Ovary (tissue), 7 donors: ENCODE measurements at regions not wholly inside any gene's neighbourhood (a gene's known extent, or its start where the extent isn't known, plus 50 kb on each side); places are given as distances from the start of the nearest gene placed in this dataset.

ENCODE experiments used
- DNase-seq, 5 donors: peaks; one replicate each; pipeline ENCODE4 v3.0.0-alpha.2; 2019 to 2020
- H3K27ac ChIP-seq, 2 donors: fragments of 200-600 bp; one replicate each; pipeline versions ENCODE4 v1.5.1 to v1.8.0; 2019 to 2022
- H3K27me3 ChIP-seq: fragments of 200-600 bp; one replicate; pipeline ENCODE4 v1.8.0; 2022
- H3K36me3 ChIP-seq: fragments of 200-600 bp; sonication (generic); one replicate; pipeline ENCODE4 v1.5.1; 2019
- H3K4me1 ChIP-seq: one replicate; pipeline ENCODE4 v1.8.1; 2013; ENCODE audit warnings: mild to moderate bottlenecking, moderate library complexity; ENCODE audit not compliant: insufficient read depth
- H3K4me3 ChIP-seq: fragments of 200-600 bp; sonication (generic); one replicate; pipeline ENCODE4 v1.5.1; 2017
- H3K9me3 ChIP-seq, 2 donors: fragments of 200-600 bp in 1 of 2; sonication (generic) in 1 of 2; one replicate each; pipeline versions ENCODE4 v1.5.1 to v1.8.1; 2013 to 2019; ENCODE audit warnings: mild to moderate bottlenecking in 1 of 2, moderate library complexity in 1 of 2
- EP300 ChIP-seq: sonication (generic); formaldehyde crosslinking; IDR thresholded peaks from one replicate; pipeline ENCODE4 v1.6.1; 2017; ENCODE audit warnings: antibody characterized with exemption
- POLR2A ChIP-seq: fragments of 450-650 bp; IDR thresholded peaks from one replicate; pipeline ENCODE4 v1.6.1; 2017; ENCODE audit warnings: antibody characterized with exemption, mild to moderate bottlenecking, moderate library complexity
- WGBS, 3 donors: extraction: QIAGEN DNeasy Blood & Tissue Kit in 1 of 3; methylation state at CpG; one replicate each; pipeline versions ENCODE4 v1.1.5 to v1.1.7; 2013 to 2017; 5-methylcytosine and 5-hydroxymethylcytosine counted together
- intact Hi-C, 4 donors: fragments of 100-400 bp; cut with DNase I; formaldehyde crosslinking; loops; one replicate each; pipeline versions ENCODE4 v1.11.0 to v1.15.1; 2022 to 2023
- TF ChIP-seq, protein P1 (sequence below), 3 donors: fragments of 450-650 bp in 2 of 3; fragments of 200-600 bp in 1 of 3; IDR thresholded peaks; one replicate each; pipeline versions ENCODE4 v1.5.1 to v1.8.0; 2016 to 2022; ENCODE audit warnings: antibody characterized with exemption in 3 of 3, mild to moderate bottlenecking in 1 of 3
- donor health status: DM: no; HTN: no; CAD: no; lungs with moderate emphysema.
- donor health status: DM: no; HTN: no; CAD: no.
- donor health status: Bipolar disorder and iron deficiency.
- donor health status: DM: no; HTN: no; CAD: no.
- donor health status: DM: yes; HTN: yes; CAD: no.

DNA sequence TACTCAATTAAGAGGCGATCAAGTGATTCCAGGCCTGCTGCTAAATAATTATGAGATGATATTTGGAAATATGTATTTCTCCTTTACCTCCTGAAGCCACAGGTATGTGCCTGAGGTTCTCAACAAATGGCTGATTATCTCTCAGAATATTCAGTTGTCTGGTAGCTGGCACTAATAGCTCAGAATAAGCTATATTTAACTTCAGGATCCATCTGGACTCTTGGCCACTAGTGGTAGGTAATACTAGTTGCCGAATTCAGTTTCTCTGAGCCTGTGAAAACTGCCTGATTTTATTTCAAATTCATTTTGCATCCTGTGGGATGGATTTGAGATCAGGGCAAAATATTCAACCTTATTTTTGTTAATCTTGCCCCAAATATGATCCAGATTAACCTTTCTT, 499.0 kb downstream of the DIPK2A start:
- Histone ChIP-seq H3K27me3 (no peaks in the 10 kb centered on the region), H3K27ac (no peak overlapping the region), H3K9me3 (no peaks in the 10 kb centered on the region), H3K36me3 (no peaks in the 10 kb centered on the region), H3K4me1 (no peaks in the 10 kb centered on the region), H3K4me3 (no peak overlapping the region)
- WGBS, 3 donors, result 96 to 99% (median 98%) methylated on average over 2 of the region's 2 CpGs
- TF ChIP-seq EP300, result no peak
- TF ChIP-seq, protein P1, sequence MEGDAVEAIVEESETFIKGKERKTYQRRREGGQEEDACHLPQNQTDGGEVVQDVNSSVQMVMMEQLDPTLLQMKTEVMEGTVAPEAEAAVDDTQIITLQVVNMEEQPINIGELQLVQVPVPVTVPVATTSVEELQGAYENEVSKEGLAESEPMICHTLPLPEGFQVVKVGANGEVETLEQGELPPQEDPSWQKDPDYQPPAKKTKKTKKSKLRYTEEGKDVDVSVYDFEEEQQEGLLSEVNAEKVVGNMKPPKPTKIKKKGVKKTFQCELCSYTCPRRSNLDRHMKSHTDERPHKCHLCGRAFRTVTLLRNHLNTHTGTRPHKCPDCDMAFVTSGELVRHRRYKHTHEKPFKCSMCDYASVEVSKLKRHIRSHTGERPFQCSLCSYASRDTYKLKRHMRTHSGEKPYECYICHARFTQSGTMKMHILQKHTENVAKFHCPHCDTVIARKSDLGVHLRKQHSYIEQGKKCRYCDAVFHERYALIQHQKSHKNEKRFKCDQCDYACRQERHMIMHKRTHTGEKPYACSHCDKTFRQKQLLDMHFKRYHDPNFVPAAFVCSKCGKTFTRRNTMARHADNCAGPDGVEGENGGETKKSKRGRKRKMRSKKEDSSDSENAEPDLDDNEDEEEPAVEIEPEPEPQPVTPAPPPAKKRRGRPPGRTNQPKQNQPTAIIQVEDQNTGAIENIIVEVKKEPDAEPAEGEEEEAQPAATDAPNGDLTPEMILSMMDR (IDR thresholded peaks at IDR 0.05), result no peak
- intact Hi-C loops, result no loop called here
- no peak for DNase-seq

- Histone ChIP-seq H3K36me3 (no peaks in the 10 kb centered on the region), H3K27me3 (no peaks in the 10 kb centered on the region), H3K4me3 (no peak overlapping the region), H3K9me3 (no peaks in the 10 kb centered on the region), H3K27ac (no peak overlapping the region), H3K4me1 (no peaks in the 10 kb centered on the region)
- intact Hi-C loops, result no loop called here
- DNase-seq, result no peak
- 86 to 90% (median 90%) methylated on average over 1 of the region's 1 CpG for WGBS, 3 donors
- no peak for TF ChIP-seq POLR2A
- no peak for TF ChIP-seq EP300
- TF ChIP-seq, protein P1 (IDR thresholded peaks at IDR 0.05), result no peak
These were observed 506.0 kb downstream of the DIPK2A start for GRCh38 chr3:144477593-144477992.

DNA sequence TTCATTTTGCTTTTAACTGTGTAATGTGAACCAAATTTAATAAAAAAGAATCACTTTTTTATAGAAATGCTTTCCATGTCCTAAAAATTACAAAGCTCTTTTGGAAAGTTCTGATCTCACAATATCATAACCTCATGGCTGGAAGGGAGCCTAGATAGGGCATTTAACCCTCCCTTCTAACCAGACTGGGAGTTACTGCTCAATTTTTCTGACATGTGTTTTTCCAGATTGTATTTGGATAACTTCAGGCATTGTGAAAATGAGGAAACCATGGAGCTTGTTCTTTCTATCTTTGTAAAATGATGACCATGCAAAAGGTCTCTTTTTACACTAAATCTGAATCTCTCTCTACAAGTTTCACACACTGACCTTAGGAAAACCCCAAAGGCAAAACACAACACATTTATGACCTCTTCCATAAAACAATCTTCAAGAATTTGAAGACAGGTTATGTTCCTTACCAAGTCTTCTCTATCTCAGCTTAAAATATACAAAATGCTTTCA, 508.8 kb downstream of the DIPK2A start:
- no peaks in the 10 kb centered on the region for H3K9me3 ChIP-seq
- intact Hi-C loops, result no loop called here
- DNase-seq, result no peak
- no peak overlapping the region for H3K27ac ChIP-seq
- H3K4me3 ChIP-seq, result no peak overlapping the region
- no peaks in the 10 kb centered on the region for H3K4me1 ChIP-seq
- TF ChIP-seq POLR2A (no peak), EP300 (no peak)
- TF ChIP-seq, protein P1 (IDR thresholded peaks at IDR 0.05), result no peak
- no peaks in the 10 kb centered on the region for H3K36me3 ChIP-seq
- no peaks in the 10 kb centered on the region for H3K27me3 ChIP-seq

- H3K4me3 ChIP-seq, result no peak overlapping the region
- H3K27ac ChIP-seq, result no peak overlapping the region
- no peaks in the 10 kb centered on the region for H3K27me3 ChIP-seq
- H3K4me1 ChIP-seq, result no peaks in the 10 kb centered on the region
- no peaks in the 10 kb centered on the region for H3K9me3 ChIP-seq
- TF ChIP-seq EP300, result no peak
- TF ChIP-seq, protein P1 (IDR thresholded peaks at IDR 0.05), result no peak
- TF ChIP-seq POLR2A, result no peak
- intact Hi-C loops, result no loop called here
- 72 to 81% (median 75%) methylated on average over 2 of the region's 2 CpGs for WGBS, 3 donors
- no peak for DNase-seq
- no peaks in the 10 kb centered on the region for H3K36me3 ChIP-seq
These were observed 511.3 kb downstream of the DIPK2A start for GRCh38 chr3:144482876-144483275.

- no peak overlapping the region for H3K4me3 ChIP-seq
- no peak overlapping the region for H3K27ac ChIP-seq
- no peaks in the 10 kb centered on the region for H3K27me3 ChIP-seq
- H3K4me1 ChIP-seq, result no peaks in the 10 kb centered on the region
- no peaks in the 10 kb centered on the region for H3K9me3 ChIP-seq
- intact Hi-C loops, result no loop called here
- H3K36me3 ChIP-seq, result no peaks in the 10 kb centered on the region
- TF ChIP-seq POLR2A, result no peak
- TF ChIP-seq, protein P1 (IDR thresholded peaks at IDR 0.05), result no peak
- no peak for DNase-seq
These were observed 515.4 kb downstream of the DIPK2A start for GRCh38 chr3:144487011-144487410.
